ENCODE measurements at regions not wholly inside any gene's neighbourhood (a gene's known extent, or its start where the extent isn't known, plus 50 kb on each side); places are given as distances from the start of the nearest gene placed in this dataset.

DNA sequence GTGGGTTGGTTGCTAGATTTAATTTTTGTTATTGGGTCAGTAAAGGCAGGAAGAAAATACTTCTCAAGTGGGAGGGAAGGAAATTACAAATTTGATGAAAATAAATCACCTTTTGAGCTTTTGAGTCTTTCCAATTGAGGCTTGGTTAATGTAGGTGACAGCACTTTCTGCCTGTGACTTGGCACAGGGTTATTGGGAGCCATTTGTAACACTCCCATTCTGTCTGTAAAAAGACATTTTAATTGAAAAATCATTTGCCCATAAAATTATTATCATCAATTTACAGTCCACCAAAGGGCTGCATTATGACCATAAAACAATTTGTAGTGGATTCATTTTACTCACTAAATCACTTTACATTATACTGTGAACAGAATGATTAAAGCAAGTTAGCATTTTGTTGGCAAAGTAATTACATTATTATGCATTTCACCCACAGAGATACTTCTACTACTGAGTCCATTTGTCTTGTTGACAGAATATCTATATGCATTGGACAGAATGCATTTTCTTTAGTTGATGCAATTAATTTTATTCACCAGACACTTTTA lies 974.6 kb downstream of the UQCRFS1 start:
- no peak overlapping the region for H3K4me3 Mint-ChIP-seq
- H3K27me3 Mint-ChIP-seq (ENCODE audit: low read depth) = peaks cover 37% of the 10 kb centered on the region
- H3K27ac Mint-ChIP-seq (ENCODE audit: unreplicated experiment) = no peak overlapping the region
- TF ChIP-seq CTCF (conservative IDR thresholded peaks at IDR 0.05) = no peak
- peaks cover 5% of the 10 kb centered on the region for H3K4me1 Mint-ChIP-seq
- no peaks in the 10 kb centered on the region for H3K36me3 Mint-ChIP-seq (ENCODE audit: low read depth)
- H3K9me3 Mint-ChIP-seq = no peaks in the 10 kb centered on the region
- no peak for DNase-seq (ENCODE audit: low read depth, low spot score)

DNA sequence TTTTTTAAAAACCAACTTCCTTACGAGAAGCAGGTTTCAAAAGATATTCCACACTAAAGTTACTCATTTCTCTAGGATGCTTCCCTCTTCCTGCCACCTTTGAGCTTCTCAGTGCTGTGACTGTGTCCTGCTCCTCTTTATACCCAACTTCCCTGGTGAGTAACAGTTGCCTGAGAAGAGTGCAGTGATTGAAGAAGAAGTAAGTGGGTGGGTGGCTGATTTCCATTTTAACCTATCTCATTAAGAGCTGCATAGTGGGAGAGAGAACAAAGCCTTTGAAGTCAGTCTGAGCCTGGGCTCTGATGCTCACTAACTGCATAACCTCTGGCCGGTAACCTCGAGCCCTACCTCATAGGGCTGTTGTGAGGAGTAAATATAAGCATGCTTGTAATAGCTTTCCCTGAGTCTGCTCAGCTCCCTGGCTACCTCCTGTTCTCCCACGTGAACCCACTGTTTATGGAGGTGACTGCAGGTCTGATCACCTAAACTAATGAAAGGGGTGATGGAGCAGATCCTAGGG lies 977.3 kb downstream of the UQCRFS1 start:
- peaks cover 47% of the 10 kb centered on the region for H3K27me3 Mint-ChIP-seq (ENCODE audit: low read depth)

GRCh38 chr19:28234637-28235036 lies 978.3 kb downstream of the UQCRFS1 start:
- no peaks in the 10 kb centered on the region for H3K9me3 Mint-ChIP-seq
- H3K27ac Mint-ChIP-seq (ENCODE audit: unreplicated experiment) = no peak overlapping the region
- H3K36me3 Mint-ChIP-seq (ENCODE audit: low read depth) = no peaks in the 10 kb centered on the region
- peaks cover 41% of the 10 kb centered on the region for H3K27me3 Mint-ChIP-seq (ENCODE audit: low read depth)
- TF ChIP-seq CTCF (conservative IDR thresholded peaks at IDR 0.05) = no peak
- H3K4me1 Mint-ChIP-seq = peaks cover 15% of the 10 kb centered on the region
- no peak overlapping the region for H3K4me3 Mint-ChIP-seq
- DNase-seq (ENCODE audit: low read depth, low spot score) = no peak

More for the DNA sequence above, 977.3 kb downstream of the UQCRFS1 start:
- no peaks in the 10 kb centered on the region for H3K9me3 Mint-ChIP-seq
- no peaks in the 10 kb centered on the region for H3K36me3 Mint-ChIP-seq (ENCODE audit: low read depth)
- peaks cover 7% of the 10 kb centered on the region for H3K4me1 Mint-ChIP-seq
- no peak overlapping the region for H3K4me3 Mint-ChIP-seq
- no peak for DNase-seq (ENCODE audit: low read depth, low spot score)
- peak overlapping the region; percentile 6 for H3K27ac Mint-ChIP-seq (ENCODE audit: unreplicated experiment)
- TF ChIP-seq CTCF (conservative IDR thresholded peaks at IDR 0.05) = no peak

- Mint-ChIP-seq H3K36me3 (ENCODE audit: low read depth) (no peaks in the 10 kb centered on the region), H3K4me1 (peaks cover 34% of the 10 kb centered on the region), H3K27ac (ENCODE audit: unreplicated experiment) (no peak overlapping the region), H3K4me3 (no peak overlapping the region), H3K9me3 (no peaks in the 10 kb centered on the region), H3K27me3 (ENCODE audit: low read depth) (peaks cover 18% of the 10 kb centered on the region)
- DNase-seq (ENCODE audit: low read depth, low spot score) = no peak
- TF ChIP-seq CTCF (conservative IDR thresholded peaks at IDR 0.05) = no peak
Measured at GRCh38 chr19:28228854-28229253, 984.1 kb downstream of the UQCRFS1 start.

DNA sequence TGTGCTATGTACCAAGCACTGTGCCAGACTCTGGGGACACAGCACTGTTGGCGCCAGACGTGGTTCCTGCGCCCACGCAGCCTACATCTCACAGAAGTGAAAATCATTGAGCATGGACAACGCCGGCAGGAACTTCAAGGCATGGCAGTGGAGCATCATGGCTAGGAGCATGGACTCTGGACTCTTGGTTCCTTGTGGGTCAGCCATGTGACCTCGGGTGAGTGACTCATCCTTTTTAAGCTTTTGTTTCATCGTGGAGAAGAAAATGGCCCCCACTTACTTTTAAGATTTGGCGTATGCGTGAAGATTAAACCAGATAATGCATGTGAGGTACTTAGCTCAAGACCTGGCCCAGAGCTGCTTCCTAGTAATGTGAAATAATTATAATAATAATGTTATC lies 988.5 kb downstream of the UQCRFS1 start:
- no peak for TF ChIP-seq CTCF (conservative IDR thresholded peaks at IDR 0.05)
- Mint-ChIP-seq H3K36me3 (ENCODE audit: low read depth) (no peaks in the 10 kb centered on the region), H3K27me3 (ENCODE audit: low read depth) (peaks cover 24% of the 10 kb centered on the region), H3K4me3 (no peak overlapping the region), H3K4me1 (peaks cover 28% of the 10 kb centered on the region), H3K9me3 (peaks cover 2% of the 10 kb centered on the region), H3K27ac (ENCODE audit: unreplicated experiment) (peak overlapping the region; percentile 60)
- DNase-seq (ENCODE audit: low read depth, low spot score) = no peak
